ENCODE measurements at regions not wholly inside any gene's neighbourhood (a gene's known extent, or its start where the extent isn't known, plus 50 kb on each side); places are given as distances from the start of the nearest gene placed in this dataset.

- no peak for TF ChIP-seq ZNF24 (tag by site-specific recombination; IDR thresholded peaks at IDR 0.05)
- TF ChIP-seq REST (tag by site-specific recombination; IDR thresholded peaks at IDR 0.05), result no peak
- no peak for TF ChIP-seq ZNF510 (tag by site-specific recombination; IDR thresholded peaks at IDR 0.05; ENCODE audit: insufficient replicate concordance)
Measured at GRCh38 chr15:88391700-88392099, 75.5 kb downstream of the MRPL46 start.

Measured in HEK293 (cell line).